HG02610 (cell line): ENCODE measurements at regions not wholly inside any gene's neighbourhood (a gene's known extent, or its start where the extent isn't known, plus 50 kb on each side); places are given as distances from the start of the nearest gene placed in this dataset.

Experiments used
- ATAC-seq: cut with Tn5 transposase; IDR thresholded peaks from one replicate; pipeline ENCODE4 v1.9.1; 2021; ENCODE audit warnings: mild to moderate bottlenecking, moderate library complexity; ENCODE audit not compliant: unreplicated experiment

GRCh38 chr2:221715523-221716247 is 143.6 kb upstream of the EPHA4 start:
- ATAC-seq, result no peak

GRCh38 chr2:221710744-221711143 is 138.6 kb upstream of the EPHA4 start:
- no peak for ATAC-seq

- no peak for ATAC-seq
These were observed 136.8 kb upstream of the EPHA4 start for GRCh38 chr2:221708902-221709301.

GRCh38 chr2:221705185-221705877 is 133.2 kb upstream of the EPHA4 start:
- no peak for ATAC-seq

GRCh38 chr2:221704442-221704841 is 132.3 kb upstream of the EPHA4 start:
- no peak for ATAC-seq

GRCh38 chr2:221693365-221693764 is 121.3 kb upstream of the EPHA4 start:
- ATAC-seq, result no peak

GRCh38 chr2:221691571-221691970 is 119.5 kb upstream of the EPHA4 start:
- ATAC-seq, result no peak

GRCh38 chr2:221689140-221689539 is 117.0 kb upstream of the EPHA4 start:
- ATAC-seq, result no peak

- no peak for ATAC-seq
These were observed 108.4 kb upstream of the EPHA4 start for GRCh38 chr2:221680548-221680947.

GRCh38 chr2:221677688-221678087 is 105.6 kb upstream of the EPHA4 start:
- ATAC-seq, result no peak

- ATAC-seq, result no peak
These were observed 104.6 kb upstream of the EPHA4 start for GRCh38 chr2:221676566-221677172.

- ATAC-seq, result no peak
These were observed 103.3 kb upstream of the EPHA4 start for GRCh38 chr2:221675201-221675908.

- no peak for ATAC-seq
These were observed 102.3 kb upstream of the EPHA4 start for GRCh38 chr2:221674446-221674845.

GRCh38 chr2:221673248-221673647 is 101.1 kb upstream of the EPHA4 start:
- ATAC-seq, result no peak

GRCh38 chr2:221671515-221671914 is 99.4 kb upstream of the EPHA4 start:
- no peak for ATAC-seq

GRCh38 chr2:221662689-221663391 is 90.7 kb upstream of the EPHA4 start:
- ATAC-seq, result no peak

- no peak for ATAC-seq
These were observed 85.7 kb upstream of the EPHA4 start for GRCh38 chr2:221657806-221658205.

- no peak for ATAC-seq
These were observed 83.2 kb upstream of the EPHA4 start for GRCh38 chr2:221655300-221655699.

- no peak for ATAC-seq
These were observed 81.1 kb upstream of the EPHA4 start for GRCh38 chr2:221653182-221653581.

GRCh38 chr2:221649051-221649775 is 77.1 kb upstream of the EPHA4 start:
- no peak for ATAC-seq
